Astrocyte (in vitro differentiated cells and primary cell): ENCODE measurements at regions not wholly inside any gene's neighbourhood (a gene's known extent, or its start where the extent isn't known, plus 50 kb on each side); places are given as distances from the start of the nearest gene placed in this dataset.

Experiments used
- EZH2 ChIP-seq: IDR thresholded peaks from 2 replicates; pipeline ENCODE4 v1.6.1; 2012; ENCODE audit warnings: mild to moderate bottlenecking, low read length, inconsistent platforms; ENCODE audit not compliant: insufficient read depth
- TF ChIP-seq, protein P1 (sequence below): IDR thresholded peaks from 2 replicates; pipeline ENCODE4 v1.5.1; 2011; ENCODE audit warnings: low read depth, mild to moderate bottlenecking, inconsistent platforms, low read length, moderate library complexity; ENCODE audit not compliant: insufficient read depth

DNA sequence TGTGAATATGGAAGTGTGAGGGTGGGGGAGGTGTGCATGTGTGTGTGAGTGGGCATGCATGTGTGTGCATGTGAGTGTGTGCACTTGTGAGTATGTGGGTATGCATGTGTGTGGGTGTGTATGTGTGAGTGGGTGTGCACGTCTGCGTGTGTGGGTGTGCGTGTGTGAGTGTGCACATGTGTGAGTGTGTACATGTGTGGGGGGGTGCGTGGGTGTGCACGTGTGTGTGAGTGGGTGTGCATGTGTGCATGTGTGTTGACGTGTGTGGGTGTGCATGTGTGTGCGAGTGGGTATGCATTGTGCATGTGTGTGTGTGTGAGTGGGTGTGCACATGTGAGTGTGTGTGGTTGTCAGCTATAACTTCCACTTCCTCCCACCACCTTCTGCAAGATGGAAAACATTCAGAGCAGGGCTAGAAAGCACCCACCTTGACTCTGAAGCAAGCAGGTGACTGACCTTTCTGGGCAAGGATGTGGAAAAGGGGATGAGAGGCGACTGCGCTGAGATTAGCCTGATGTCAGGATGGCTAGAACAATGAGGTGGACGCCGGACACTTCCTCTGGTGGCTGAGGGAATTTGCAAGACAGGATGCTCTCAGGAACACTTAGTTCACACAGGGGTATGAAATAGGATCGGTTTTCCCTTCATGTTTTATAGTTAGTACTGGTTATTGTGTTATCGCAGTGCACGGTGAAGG lies 103.6 kb downstream of the ACKR3 start:
- TF ChIP-seq, protein P1, sequence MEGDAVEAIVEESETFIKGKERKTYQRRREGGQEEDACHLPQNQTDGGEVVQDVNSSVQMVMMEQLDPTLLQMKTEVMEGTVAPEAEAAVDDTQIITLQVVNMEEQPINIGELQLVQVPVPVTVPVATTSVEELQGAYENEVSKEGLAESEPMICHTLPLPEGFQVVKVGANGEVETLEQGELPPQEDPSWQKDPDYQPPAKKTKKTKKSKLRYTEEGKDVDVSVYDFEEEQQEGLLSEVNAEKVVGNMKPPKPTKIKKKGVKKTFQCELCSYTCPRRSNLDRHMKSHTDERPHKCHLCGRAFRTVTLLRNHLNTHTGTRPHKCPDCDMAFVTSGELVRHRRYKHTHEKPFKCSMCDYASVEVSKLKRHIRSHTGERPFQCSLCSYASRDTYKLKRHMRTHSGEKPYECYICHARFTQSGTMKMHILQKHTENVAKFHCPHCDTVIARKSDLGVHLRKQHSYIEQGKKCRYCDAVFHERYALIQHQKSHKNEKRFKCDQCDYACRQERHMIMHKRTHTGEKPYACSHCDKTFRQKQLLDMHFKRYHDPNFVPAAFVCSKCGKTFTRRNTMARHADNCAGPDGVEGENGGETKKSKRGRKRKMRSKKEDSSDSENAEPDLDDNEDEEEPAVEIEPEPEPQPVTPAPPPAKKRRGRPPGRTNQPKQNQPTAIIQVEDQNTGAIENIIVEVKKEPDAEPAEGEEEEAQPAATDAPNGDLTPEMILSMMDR: no peak
- TF ChIP-seq EZH2: no peak
